HFF-Myc (cell line): ENCODE measurements at regions not wholly inside any gene's neighbourhood (a gene's known extent, or its start where the extent isn't known, plus 50 kb on each side); places are given as distances from the start of the nearest gene placed in this dataset.
A peak's percentile ranks its signal among the peaks of the same experiment; 100 is the strongest.

ENCODE experiments used
- DNase-seq: peaks from one replicate; pipeline ENCODE4 v3.0.0-alpha.2; 2011; ENCODE audit warnings: low read depth; ENCODE audit errors: extremely low read depth
- H3K4me3 ChIP-seq: replicated peaks from 2 replicates; pipeline ENCODE4 v1.5.1; 2011; ENCODE audit warnings: low read depth, mild to moderate bottlenecking, control low read depth, low read length
- TF ChIP-seq, protein P1 (sequence below): IDR thresholded peaks from 2 replicates; pipeline ENCODE4 v1.5.1; 2012; ENCODE audit warnings: mild to moderate bottlenecking, low read depth, low read length, control low read depth; ENCODE audit errors: missing control alignments

DNA sequence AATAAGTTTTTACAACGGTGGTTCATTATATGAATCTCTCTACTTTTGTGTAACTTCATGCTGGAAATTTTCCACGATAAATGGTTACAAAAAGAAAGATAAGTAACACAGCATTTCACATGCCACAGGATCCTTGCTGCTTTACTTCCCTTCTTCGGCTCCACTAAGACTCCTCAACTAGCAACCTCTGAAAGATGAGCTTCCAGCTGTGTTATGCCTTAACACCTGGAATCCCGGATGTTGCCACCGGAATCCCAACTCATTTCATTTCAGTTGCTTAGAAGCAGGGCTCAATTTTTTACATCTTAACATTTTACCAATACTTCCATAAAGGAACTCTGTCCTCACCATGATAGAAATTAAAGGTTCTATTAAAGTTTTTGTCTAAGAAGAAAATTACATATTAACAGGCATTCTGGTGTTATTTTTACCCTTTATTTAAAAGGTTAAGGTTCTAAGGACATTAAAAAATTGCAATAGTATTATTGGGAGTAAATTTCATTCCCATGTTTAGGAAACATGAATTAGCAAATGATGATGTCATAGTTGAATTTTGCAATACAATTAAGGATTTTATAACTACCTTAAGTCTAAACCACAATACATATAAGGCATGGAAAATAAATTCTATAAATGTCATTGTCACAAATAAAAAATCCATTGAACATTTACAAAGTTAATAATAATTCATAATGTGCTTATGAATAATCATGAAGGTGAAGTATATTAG lies 57.1 kb upstream of the IL6 start:
- no peak for DNase-seq
- no peak overlapping the region for H3K4me3 ChIP-seq
- TF ChIP-seq, protein P1, sequence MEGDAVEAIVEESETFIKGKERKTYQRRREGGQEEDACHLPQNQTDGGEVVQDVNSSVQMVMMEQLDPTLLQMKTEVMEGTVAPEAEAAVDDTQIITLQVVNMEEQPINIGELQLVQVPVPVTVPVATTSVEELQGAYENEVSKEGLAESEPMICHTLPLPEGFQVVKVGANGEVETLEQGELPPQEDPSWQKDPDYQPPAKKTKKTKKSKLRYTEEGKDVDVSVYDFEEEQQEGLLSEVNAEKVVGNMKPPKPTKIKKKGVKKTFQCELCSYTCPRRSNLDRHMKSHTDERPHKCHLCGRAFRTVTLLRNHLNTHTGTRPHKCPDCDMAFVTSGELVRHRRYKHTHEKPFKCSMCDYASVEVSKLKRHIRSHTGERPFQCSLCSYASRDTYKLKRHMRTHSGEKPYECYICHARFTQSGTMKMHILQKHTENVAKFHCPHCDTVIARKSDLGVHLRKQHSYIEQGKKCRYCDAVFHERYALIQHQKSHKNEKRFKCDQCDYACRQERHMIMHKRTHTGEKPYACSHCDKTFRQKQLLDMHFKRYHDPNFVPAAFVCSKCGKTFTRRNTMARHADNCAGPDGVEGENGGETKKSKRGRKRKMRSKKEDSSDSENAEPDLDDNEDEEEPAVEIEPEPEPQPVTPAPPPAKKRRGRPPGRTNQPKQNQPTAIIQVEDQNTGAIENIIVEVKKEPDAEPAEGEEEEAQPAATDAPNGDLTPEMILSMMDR: no peak

DNA sequence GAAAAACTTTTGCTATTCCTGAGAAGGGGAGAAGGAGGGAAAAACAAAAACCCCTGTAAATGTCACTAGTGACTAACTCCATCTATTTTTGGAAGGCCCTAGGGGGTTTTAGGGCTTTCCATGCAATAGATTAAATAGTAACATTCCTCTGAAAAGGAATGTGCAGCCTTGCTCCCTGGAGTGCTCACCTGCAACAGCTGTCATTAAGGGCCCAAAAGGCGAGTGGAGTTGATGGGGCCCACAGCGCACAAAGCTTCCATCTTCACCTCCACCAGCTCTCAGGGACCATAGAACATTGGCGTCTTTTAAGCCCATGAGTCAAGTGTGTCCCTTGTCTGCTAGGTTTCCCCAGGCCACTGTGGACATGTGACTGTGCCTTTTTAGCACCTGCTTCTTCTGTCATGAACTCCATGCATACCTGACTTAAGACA lies 58.0 kb upstream of the IL6 start:
- H3K4me3 ChIP-seq: no peak overlapping the region
- DNase-seq: no peak
- TF ChIP-seq, protein P1: no peak

DNA sequence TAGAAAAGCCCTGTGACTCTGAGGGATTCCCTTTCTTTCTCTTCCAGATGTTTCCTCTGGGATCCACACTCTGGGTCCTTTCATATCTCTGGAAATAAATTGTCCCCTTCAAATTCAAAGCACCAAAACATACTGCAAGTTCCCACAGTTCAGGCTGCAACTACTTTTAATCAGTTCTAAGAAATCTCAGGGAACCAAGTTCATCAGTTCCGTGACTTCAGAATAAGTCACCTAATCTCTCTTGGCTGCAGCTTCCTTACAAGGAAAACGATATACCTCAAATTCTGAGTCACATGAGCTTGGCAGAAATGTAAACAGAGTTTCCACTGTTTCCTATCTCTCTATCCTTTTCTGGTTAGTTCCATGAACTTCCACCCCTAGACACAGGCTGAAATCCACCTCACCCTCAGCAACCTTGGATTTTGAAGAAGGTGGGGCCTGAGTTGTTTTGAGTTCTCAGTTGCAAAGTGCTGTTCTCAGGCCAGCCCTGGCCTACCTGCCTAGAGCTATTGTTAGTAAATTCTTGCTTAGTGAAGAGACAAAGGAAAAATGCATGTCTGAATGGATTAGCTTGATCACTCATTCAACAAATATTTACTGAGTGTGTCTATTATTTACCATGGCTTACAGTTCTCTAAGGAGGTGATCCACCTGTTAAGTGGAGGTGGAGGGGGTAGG lies 59.3 kb upstream of the IL6 start:
- TF ChIP-seq, protein P1: no peak
- no peak overlapping the region for H3K4me3 ChIP-seq
- DNase-seq: peak; percentile 35

DNA sequence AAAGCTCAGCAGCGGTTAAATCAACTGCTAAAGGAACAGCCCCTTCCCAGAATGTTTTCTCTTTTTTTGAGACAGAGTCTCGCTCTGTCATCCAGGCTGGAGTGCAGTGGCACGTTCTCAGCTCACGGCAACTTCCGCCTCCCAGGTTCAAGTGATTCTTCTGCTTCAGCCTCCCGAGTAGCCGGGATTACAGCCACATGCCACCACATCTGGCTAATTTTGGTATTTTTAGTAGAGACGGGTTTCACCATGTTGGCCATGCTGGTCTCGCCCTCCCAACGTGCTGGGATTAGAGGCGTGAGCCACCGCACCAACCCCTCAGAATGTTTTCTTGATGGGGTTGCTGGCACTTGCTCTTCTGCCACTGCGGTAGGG lies 59.8 kb upstream of the IL6 start:
- H3K4me3 ChIP-seq: no peak overlapping the region
- no peak for DNase-seq
- TF ChIP-seq, protein P1: no peak

DNA sequence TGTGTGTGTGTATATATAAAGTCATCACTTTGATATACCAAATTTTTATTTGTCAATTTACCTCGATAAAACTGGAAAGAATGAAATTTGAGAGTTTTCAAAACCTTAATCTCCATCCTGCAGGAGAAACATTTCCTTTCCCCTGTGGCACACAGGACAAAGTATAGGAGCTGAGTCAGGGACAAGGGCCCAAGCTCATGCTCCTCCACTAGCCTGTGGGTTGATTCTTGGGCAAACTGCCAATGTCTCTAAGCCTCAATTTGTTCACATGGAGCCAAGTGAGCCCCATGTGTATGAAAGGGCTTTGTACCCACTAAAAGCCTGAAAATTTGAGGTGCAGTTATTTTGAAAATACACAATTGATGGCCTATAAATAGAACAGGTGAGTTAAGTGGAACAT lies 60.3 kb upstream of the IL6 start:
- TF ChIP-seq, protein P1: no peak
- no peak for DNase-seq
- H3K4me3 ChIP-seq: no peak overlapping the region

DNA sequence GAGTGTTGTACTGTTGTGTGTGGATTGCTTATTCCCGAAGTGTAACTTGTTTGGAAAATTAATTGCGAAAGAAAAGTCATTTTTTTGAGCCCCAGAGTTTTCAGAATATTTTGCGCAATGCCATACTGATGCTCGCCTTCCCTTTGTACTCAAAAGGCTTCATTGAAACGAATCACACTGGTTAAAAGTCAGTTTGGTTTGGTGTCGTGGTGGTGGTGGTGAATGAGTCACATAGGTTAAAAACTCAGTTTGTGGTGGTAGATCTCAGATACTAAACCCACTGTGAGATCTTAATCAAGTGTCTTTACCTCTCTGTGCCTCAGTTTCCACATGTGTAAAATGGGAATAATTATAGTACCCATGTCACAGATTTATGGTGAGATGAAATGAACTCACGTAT lies 61.1 kb upstream of the IL6 start:
- TF ChIP-seq, protein P1: no peak
- H3K4me3 ChIP-seq: no peak overlapping the region
- no peak for DNase-seq
